ENCODE measurements at regions not wholly inside any gene's neighbourhood (a gene's known extent, or its start where the extent isn't known, plus 50 kb on each side); places are given as distances from the start of the nearest gene placed in this dataset.

GRCh38 chr11:31903225-31904074 is 92.3 kb upstream of the PAX6 start:
- TF ChIP-seq, protein P1, sequence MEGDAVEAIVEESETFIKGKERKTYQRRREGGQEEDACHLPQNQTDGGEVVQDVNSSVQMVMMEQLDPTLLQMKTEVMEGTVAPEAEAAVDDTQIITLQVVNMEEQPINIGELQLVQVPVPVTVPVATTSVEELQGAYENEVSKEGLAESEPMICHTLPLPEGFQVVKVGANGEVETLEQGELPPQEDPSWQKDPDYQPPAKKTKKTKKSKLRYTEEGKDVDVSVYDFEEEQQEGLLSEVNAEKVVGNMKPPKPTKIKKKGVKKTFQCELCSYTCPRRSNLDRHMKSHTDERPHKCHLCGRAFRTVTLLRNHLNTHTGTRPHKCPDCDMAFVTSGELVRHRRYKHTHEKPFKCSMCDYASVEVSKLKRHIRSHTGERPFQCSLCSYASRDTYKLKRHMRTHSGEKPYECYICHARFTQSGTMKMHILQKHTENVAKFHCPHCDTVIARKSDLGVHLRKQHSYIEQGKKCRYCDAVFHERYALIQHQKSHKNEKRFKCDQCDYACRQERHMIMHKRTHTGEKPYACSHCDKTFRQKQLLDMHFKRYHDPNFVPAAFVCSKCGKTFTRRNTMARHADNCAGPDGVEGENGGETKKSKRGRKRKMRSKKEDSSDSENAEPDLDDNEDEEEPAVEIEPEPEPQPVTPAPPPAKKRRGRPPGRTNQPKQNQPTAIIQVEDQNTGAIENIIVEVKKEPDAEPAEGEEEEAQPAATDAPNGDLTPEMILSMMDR (IDR thresholded peaks at IDR 0.05), result no peak
- no peak for TF ChIP-seq POLR2A (IDR thresholded peaks at IDR 0.05)
